ENCODE measurements at regions not wholly inside any gene's neighbourhood (a gene's known extent, or its start where the extent isn't known, plus 50 kb on each side); places are given as distances from the start of the nearest gene placed in this dataset.

DNA sequence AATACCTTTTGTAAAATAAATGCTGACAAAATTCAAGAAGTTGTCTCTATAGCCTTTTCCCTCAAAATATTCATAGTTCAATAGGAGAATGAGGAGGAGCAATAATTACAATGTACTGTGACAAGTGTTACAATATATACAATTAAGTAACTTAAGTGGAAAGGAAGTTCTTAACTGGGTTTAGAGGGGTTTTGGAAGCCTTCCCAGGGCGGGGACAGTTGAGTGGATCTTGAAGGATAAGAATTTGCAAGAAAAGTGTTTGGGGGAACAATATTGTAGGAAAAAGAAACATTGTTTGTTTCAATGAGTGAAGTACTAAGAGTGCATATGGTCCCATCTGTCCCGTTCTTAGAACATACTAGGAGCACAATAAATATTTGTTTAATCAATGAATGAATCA lies 165.2 kb upstream of the PLSCR5 start:
- Histone ChIP-seq H3K27ac (ENCODE audit: insufficient read depth, low read length) (no peak overlapping the region), H3K14ac (replicated peaks; ENCODE audit: low read depth, low read length) (no peak overlapping the region), H4K91ac (ENCODE audit: insufficient read depth, low read depth, low read length) (no peak overlapping the region), H3K9ac (ENCODE audit: low read depth, low read length) (no peak overlapping the region), H3K23ac (ENCODE audit: low read depth, low read length) (no peak overlapping the region), H3K9me3 (ENCODE audit: control insufficient read depth, insufficient read depth, low read length) (no peaks in the 10 kb centered on the region), H3K4ac (ENCODE audit: low read depth, low read length) (no peak overlapping the region), H2AK5ac (ENCODE audit: low read depth, low read length) (no peak overlapping the region), H3K4me2 (ENCODE audit: low read depth, low read length) (no peak overlapping the region), H2AK9ac (replicated peaks; ENCODE audit: low read depth, low read length, poor library complexity) (no peak overlapping the region), H4K20me1 (ENCODE audit: insufficient read depth, low read length) (no peaks in the 10 kb centered on the region), H3K4me1 (ENCODE audit: control insufficient read depth, insufficient read depth, low read length) (no peaks in the 10 kb centered on the region), H3K79me1 (ENCODE audit: low read depth in 1 of 2, low read length in 2 of 2) (no peaks in the 10 kb centered on the region), H2BK120ac (ENCODE audit: low read depth, low read length) (no peak overlapping the region), H4K8ac (ENCODE audit: low read depth in 2 of 2, low read length in 2 of 2) (no peak overlapping the region), H2BK5ac (ENCODE audit: low read depth, low read length, poor library complexity, severe bottlenecking) (no peak overlapping the region), H3K36me3 (ENCODE audit: control insufficient read depth, insufficient read depth, low read length) (no peaks in the 10 kb centered on the region), H4K5ac (ENCODE audit: low read depth, low read length) (no peak overlapping the region), H3K9me1 (ENCODE audit: insufficient read depth, low read length) (no peaks in the 10 kb centered on the region), H2BK20ac (ENCODE audit: low read depth, low read length) (no peak overlapping the region), H2BK15ac (ENCODE audit: low read depth, low read length) (no peak overlapping the region), H2AFZ (replicated peaks; ENCODE audit: low read length, poor library complexity) (no peak overlapping the region), H3K4me3 (ENCODE audit: insufficient read depth, low read depth, low read length) (no peak overlapping the region), H3K56ac (ENCODE audit: extremely low read depth, insufficient read depth, low read length) (no peak overlapping the region), H3K27me3 (ENCODE audit: control insufficient read depth, insufficient read depth, low read length) (no peaks in the 10 kb centered on the region), H3K18ac (ENCODE audit: low read depth, low read length) (no peak overlapping the region)
- DNase-seq (no peak), ATAC-seq (ENCODE audit: low read depth) (no peak)
- intact Hi-C loops (cut with micrococcal nuclease) (no loop called here), dilution Hi-C loops (cut with HindIII; ENCODE audit: low sequenced_read_pairs, unreplicated experiment) (no loop called here), in situ Hi-C loops (cut with MboI; ENCODE audit: low sequenced_read_pairs) (no loop called here)
- WGBS, 2 experiments (ENCODE audit: extremely low coverage in 2 of 2, insufficient read length in 1 of 2): 100% methylated on average over 1 of the region's 2 CpGs; no CpG with 5 or more reads in 1 of the 2 experiments
- no TSS peak for BruUV-seq (replicated peaks)
- POLR2A ChIA-PET (ENCODE audit: unreplicated experiment): no interaction called here
- CTCF ChIA-PET: no interaction called here
- TF ChIP-seq CTCF (conservative IDR thresholded peaks at IDR 0.05; ENCODE audit: low read depth, low read length) (no peak), BHLHE40 (IDR thresholded peaks at IDR 0.05; ENCODE audit: low read depth, low read length) (no peak), POLR2A (IDR thresholded peaks at IDR 0.05; ENCODE audit: low read depth, low read length) (no peak), MAFK (IDR thresholded peaks at IDR 0.05; ENCODE audit: low read depth, low read length) (no peak), NFE2L2 (IDR thresholded peaks at IDR 0.05; ENCODE audit: low read depth, low read length) (no peak), CEBPB (IDR thresholded peaks at IDR 0.05; ENCODE audit: low read depth, low read length) (no peak), SMC3 (IDR thresholded peaks at IDR 0.05; ENCODE audit: low read depth, low read length) (no peak)
- TF ChIP-seq, protein P1, sequence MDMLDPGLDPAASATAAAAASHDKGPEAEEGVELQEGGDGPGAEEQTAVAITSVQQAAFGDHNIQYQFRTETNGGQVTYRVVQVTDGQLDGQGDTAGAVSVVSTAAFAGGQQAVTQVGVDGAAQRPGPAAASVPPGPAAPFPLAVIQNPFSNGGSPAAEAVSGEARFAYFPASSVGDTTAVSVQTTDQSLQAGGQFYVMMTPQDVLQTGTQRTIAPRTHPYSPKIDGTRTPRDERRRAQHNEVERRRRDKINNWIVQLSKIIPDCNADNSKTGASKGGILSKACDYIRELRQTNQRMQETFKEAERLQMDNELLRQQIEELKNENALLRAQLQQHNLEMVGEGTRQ (IDR thresholded peaks at IDR 0.05; ENCODE audit: low read depth, low read length): no peak
